Stimulated activated naive CD8-positive, alpha-beta T cell treated with anti-CD3 and anti-CD28 coated beads, Interleukin-15, amount 100 ng/mL, for 72 hours (primary cell): ENCODE measurements at regions not wholly inside any gene's neighbourhood (a gene's known extent, or its start where the extent isn't known, plus 50 kb on each side); places are given as distances from the start of the nearest gene placed in this dataset.
A peak's percentile ranks its signal among the peaks of the same experiment; 100 is the strongest.

Experiments used
- ATAC-seq: fragments of 150-1000 bp; cut with Tn5 transposase; 2 replicates; pipeline ENCODE4 v1.10.0; 2021; ENCODE audit warnings: mild to moderate bottlenecking, moderate library complexity
- DNase-seq, 2 donors: peaks; one replicate each; pipeline ENCODE4 v3.0.0; 2021 to 2022
- H3K27ac Mint-ChIP-seq, 2 donors: one replicate each; pipeline ENCODE4 v1.8.0; 2022; ENCODE audit warnings: mild to moderate bottlenecking in 2 of 2, mixed read lengths in 2 of 2, moderate library complexity in 2 of 2
- H3K27me3 Mint-ChIP-seq: one replicate; pipeline ENCODE4 v1.8.0; 2022; ENCODE audit warnings: mixed read lengths
- H3K4me1 Mint-ChIP-seq: one replicate; pipeline ENCODE4 v1.8.0; 2022; ENCODE audit warnings: mild to moderate bottlenecking, mixed read lengths
- H3K4me3 Mint-ChIP-seq, 2 donors: one replicate each; pipeline ENCODE4 v1.8.0; 2022; ENCODE audit warnings: mild to moderate bottlenecking in 2 of 2, mixed read lengths in 2 of 2, moderate library complexity in 1 of 2
- H3K9me3 Mint-ChIP-seq, 2 donors: one replicate each; pipeline ENCODE4 v1.8.0; 2022; ENCODE audit warnings: mixed read lengths in 2 of 2

DNA sequence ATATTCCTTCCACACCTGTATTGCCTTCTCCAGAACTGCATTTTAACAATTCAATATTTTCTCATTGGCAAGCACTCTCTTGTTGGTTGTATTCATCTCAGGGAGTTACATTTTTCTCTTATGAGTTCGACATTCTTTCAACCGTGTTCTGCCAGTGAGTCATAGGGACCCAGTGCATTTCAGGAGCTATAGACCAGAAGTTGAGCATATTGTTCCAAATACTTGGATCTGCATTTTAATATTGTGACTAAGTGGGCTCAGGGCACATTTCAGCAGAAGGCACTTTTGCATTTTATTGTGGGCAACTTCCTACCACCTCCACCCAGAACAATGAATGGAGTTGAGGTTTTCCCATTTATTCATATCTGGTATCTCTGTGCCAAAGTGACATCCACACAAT, 132.8 kb downstream of the TNFSF18 start:
- no peak for ATAC-seq

DNA sequence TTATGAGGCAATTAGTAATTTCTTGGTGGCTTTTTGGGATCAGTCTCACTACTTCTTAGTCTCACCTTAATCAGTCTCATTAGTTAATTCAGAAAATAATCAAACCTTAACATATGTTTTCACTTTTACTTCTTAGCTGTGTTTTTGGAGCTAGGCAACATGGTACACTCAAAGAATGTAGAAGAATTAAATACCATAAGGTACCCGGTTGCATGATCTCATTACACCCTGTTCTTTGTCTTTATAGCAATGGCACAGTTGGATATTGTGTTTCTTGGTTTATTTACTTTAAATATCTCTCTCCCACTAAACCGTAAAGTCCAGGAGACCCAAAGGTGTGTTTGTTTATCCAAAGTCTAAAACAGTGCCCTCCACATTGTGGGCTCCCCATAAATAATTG, 132.3 kb downstream of the TNFSF18 start:
- ATAC-seq, result no peak
- no peaks in the 10 kb centered on the region for H3K4me1 Mint-ChIP-seq
- peaks cover 4 to 14% of the 10 kb centered on the region in 2 donors for H3K9me3 Mint-ChIP-seq
- H3K4me3 Mint-ChIP-seq, result no peak overlapping the region
- H3K27me3 Mint-ChIP-seq, result no peaks in the 10 kb centered on the region
- DNase-seq, result no peak
- H3K27ac Mint-ChIP-seq, result no peak overlapping the region

More for the DNA sequence above, 132.8 kb downstream of the TNFSF18 start:
- Mint-ChIP-seq H3K27ac (no peak overlapping the region), H3K4me1 (no peaks in the 10 kb centered on the region), H3K4me3 (no peak overlapping the region), H3K27me3 (no peaks in the 10 kb centered on the region), H3K9me3 (peaks cover 9 to 19% of the 10 kb centered on the region in 2 donors)
- DNase-seq, result no peak

DNA sequence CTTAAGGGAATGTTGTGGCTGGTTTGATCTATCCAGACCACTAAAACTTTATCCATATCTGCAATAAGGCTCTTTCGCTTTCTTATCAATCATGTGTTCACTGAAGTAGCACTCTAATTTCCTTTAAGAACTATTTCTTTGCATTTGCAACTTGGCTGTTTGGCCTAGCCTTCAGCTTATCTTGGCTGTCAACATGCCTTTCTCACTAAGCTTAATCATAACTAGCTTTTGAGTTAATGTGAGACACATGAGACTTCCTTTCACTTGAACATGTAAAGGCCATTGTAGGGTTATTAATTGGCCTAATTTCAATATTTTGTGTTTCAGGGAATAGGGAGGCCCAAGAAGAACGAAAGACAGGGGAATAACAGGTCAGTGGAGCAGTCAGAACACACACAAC, 124.7 kb downstream of the TNFSF18 start:
- Mint-ChIP-seq H3K27me3 (no peaks in the 10 kb centered on the region), H3K4me1 (no peaks in the 10 kb centered on the region), H3K4me3 (no peak overlapping the region), H3K9me3 (peaks cover 0 to 5% of the 10 kb centered on the region in 2 donors), H3K27ac (no peak overlapping the region)
- ATAC-seq (no peak), DNase-seq (no peak)

DNA sequence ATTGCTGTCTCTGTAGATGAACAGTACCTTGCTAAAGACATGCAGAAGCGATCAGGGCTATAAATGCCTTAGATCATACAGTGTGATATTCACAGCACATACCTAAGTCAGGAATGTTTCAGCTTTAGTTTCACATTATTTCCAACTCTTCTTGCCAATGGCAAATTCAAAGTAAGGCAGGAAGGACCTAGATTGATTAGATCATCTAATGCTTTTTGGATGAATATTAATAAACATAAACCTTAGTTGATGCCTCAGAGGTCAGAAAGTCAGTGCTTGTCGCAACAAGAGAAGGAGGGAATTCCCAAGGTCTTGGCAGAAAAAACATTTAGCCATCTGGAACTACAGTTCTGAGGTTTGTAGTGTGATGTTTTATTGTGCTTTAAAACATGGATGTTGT, 122.3 kb downstream of the TNFSF18 start:
- DNase-seq (no peak), ATAC-seq (no peak)
- no peaks in the 10 kb centered on the region for H3K27me3 Mint-ChIP-seq

DNA sequence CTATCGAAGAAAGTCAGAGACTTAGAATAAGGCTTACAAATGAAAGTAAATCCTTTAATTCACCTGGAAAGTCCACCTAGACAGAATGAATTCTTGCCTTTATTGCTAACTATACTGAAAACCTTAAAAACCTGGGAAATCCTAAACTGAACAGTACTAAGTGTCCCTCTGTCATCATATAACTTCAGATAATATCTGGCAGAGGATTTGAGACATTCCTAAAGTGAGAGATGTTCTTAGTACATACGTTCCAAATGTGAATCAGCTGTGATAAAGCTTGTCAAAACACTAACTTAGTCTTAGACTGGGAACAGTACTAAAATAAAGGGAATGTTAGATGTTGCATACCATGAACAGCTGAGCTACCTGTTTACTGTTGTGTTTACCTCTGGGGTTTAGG, 121.7 kb downstream of the TNFSF18 start:
- ATAC-seq (no peak), DNase-seq (no peak)
- Mint-ChIP-seq H3K4me3 (no peak overlapping the region), H3K27me3 (no peaks in the 10 kb centered on the region), H3K4me1 (peaks cover 13% of the 10 kb centered on the region), H3K27ac (no peak overlapping the region), H3K9me3 (peaks cover 0 to 9% of the 10 kb centered on the region in 2 donors)

More for the DNA sequence above, 122.3 kb downstream of the TNFSF18 start:
- no peak overlapping the region for H3K4me3 Mint-ChIP-seq
- peaks cover 7% of the 10 kb centered on the region for H3K4me1 Mint-ChIP-seq
- no peak overlapping the region for H3K27ac Mint-ChIP-seq
- H3K9me3 Mint-ChIP-seq, result peaks cover 0 to 9% of the 10 kb centered on the region in 2 donors

DNA sequence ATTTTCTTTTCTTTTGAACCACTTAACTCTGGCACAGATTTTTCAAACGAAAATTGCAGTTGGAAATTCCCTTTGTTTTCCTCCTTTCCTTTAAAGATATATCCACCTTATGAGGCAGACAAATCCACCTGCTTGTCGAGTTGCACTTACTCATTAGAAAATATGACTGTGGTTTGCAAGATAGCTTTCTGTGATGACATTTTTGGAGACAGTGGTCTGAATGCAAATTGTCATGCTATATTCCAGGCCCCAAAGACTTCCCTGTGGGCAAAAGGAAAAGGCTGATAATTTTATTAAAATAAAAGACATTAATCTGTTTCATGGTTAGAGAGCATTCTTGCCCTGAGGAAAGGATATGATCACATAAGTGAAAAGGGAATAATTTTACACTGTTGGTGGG, 120.6 kb downstream of the TNFSF18 start:
- Mint-ChIP-seq H3K4me3 (no peak overlapping the region), H3K27me3 (no peaks in the 10 kb centered on the region), H3K27ac (no peak overlapping the region), H3K4me1 (peaks cover 18% of the 10 kb centered on the region), H3K9me3 (peaks cover 0 to 9% of the 10 kb centered on the region in 2 donors)
- ATAC-seq (no peak), DNase-seq (no peak)

DNA sequence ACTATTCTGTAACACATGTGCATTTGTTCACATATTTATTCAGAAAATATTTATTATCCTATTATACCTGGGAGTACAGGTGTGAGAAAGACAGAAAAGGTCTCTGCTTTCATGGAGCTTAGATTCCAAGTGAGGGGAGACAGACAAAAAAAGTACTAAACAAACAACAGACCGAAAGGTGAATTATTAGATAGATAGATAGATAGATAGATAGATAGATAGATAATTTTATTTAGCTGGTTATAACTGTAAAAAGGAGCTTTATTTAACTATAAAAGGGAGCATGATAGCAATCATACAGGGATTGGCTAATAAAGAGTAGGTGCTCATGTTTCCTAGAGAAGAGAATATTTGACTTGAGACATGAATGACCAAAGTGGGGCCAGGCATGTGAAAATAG, 119.4 kb downstream of the TNFSF18 start:
- Mint-ChIP-seq H3K4me3 (no peak overlapping the region), H3K9me3 (peaks cover 0 to 4% of the 10 kb centered on the region in 2 donors), H3K27ac (no peak overlapping the region), H3K27me3 (no peaks in the 10 kb centered on the region), H3K4me1 (peaks cover 18% of the 10 kb centered on the region)
- DNase-seq, result no peak
- ATAC-seq, result no peak

DNA sequence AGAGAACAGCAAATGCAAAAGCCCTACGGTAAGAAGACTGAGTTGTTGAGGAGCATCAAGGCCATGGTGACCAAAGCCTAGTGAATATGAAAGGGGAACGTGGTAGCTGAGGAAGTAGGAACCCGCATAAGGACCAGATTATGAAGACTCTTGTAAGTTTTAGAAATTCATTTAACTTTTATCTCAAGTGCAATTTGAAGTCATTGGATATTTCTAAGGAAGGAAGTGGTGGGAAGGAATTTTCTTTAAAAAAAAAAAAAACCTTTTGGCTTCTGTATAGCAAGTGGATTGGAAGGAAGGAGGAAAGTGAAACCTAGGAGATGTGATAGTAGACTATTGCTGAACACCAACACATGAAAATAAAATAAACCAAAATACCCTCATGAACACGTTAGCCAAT, 119.0 kb downstream of the TNFSF18 start:
- DNase-seq, result no peak
- Mint-ChIP-seq H3K4me1 (peaks cover 18% of the 10 kb centered on the region), H3K27ac (no peak overlapping the region), H3K9me3 (peaks cover 0 to 4% of the 10 kb centered on the region in 2 donors), H3K27me3 (no peaks in the 10 kb centered on the region), H3K4me3 (no peak overlapping the region)
- ATAC-seq, result no peak

DNA sequence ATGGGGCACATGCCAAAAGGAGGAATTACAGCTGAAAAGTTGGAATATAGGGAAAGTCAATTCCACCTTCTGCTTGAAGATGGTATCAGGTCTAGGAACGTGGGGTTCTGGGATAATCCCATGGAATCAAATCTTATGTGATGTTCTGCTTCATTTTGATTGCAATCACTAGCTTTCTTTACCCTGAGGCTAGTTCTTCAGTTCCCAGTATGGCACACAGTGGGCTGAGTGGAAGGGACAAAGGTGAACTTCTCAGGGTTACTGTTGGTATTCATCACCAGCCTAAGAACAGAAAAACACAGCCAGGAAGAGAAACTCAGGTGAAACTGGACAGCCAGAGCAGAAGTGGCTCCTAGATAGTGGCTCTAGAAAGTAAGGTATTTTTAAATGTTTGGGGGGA, 117.8 kb downstream of the TNFSF18 start:
- Mint-ChIP-seq H3K4me3 (no peak overlapping the region), H3K27me3 (no peaks in the 10 kb centered on the region), H3K27ac (no peak overlapping the region), H3K9me3 (peaks cover 0 to 4% of the 10 kb centered on the region in 2 donors), H3K4me1 (peaks cover 18% of the 10 kb centered on the region)
- ATAC-seq (no peak), DNase-seq (no peak)

DNA sequence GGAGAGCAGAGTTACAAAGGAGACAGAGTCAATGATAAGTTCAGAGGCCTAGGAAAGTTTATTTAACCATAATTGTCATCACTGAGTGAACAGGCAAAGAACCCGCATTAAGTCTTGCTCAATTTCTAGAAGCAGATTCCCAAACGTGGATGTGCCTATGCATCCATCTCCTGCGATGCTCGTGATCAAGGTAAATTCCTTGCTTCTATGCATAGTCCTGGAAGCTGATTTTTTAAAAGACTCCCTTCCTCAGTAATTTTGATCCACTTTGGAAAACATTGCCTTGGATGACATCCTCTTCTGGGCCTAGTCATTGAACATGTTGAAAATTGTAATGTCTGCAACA, 116.4 kb downstream of the TNFSF18 start:
- Mint-ChIP-seq H3K27me3 (no peaks in the 10 kb centered on the region), H3K4me1 (peaks cover 18% of the 10 kb centered on the region), H3K4me3 (no peak overlapping the region), H3K27ac (no peak overlapping the region), H3K9me3 (peaks cover 0 to 4% of the 10 kb centered on the region in 2 donors)
- no peak for DNase-seq
- no peak for ATAC-seq

DNA sequence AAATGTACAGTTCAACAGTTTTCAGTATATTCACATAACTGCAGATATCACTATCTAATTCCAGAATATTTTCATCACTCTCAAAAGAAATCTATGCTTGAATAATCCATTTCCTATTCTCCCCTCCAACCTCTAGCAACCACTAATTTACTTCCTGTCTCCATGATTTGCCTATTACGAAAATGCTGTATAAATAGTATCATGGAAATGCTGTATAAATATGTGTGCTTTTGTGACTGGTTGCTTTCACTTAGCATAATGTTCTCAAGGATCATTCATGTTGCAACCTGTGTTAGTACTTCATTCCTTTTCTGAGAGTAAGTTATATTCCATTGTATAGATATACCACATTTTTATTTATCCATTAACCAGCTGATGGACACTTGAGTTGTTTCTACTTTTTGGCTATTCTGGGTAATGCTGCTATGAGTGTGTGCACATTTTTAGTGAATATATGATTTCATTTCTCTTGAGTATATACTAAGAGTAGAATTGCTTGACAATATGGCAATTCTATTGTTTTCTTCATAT, 115.6 kb downstream of the TNFSF18 start:
- no peak overlapping the region for H3K4me3 Mint-ChIP-seq
- no peaks in the 10 kb centered on the region for H3K27me3 Mint-ChIP-seq
- ATAC-seq, result no peak
- DNase-seq, result no peak
- peaks cover 18% of the 10 kb centered on the region for H3K4me1 Mint-ChIP-seq
- no peak overlapping the region for H3K27ac Mint-ChIP-seq
- H3K9me3 Mint-ChIP-seq, result peaks cover 0 to 4% of the 10 kb centered on the region in 2 donors

DNA sequence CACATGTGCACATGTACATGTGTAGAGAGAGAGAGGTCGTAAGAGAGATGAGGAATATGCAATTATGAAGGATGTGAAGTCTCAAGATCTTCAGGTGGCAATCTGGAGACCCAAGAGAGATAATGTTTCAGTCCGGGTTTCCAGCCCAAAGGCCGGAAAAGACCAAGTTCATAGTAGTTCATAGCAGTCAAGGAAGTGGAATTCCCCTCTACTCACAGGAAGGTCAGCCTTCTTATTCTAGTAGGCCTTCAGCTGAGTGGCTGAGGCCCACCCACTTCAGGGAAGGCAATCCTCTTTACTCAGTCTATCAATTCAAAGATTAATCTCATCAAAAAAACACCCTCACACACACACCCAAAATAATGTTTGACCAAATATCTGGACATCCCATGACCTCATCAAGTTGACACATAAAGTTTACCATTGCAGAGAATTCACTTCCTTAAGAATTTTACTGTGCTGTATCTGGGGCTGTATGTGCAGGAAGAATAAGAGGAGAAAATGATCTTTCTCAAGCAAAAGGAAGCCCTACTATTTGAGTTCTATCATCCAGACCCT, 114.6 kb downstream of the TNFSF18 start:
- ATAC-seq, result no peak
- no peak overlapping the region for H3K27ac Mint-ChIP-seq
- no peak for DNase-seq

DNA sequence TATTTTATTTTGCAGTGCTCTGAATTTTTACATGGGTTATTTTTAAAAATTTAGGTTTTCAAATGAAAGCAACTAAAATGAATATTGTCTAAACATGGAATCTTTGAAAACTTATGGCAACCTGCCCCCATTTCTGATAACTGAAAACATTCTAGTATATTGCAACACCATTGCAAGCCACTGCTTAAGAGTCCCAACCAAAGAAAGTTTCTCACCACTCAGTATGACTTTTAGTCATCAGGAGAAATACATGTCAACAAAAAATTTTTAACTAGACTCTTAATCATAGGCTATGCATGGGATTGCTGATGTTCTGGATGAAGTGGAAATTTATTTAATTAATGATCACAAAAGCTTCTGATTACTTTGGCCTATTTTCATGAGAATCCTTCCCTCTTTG, 112.1 kb downstream of the TNFSF18 start:
- H3K9me3 Mint-ChIP-seq, result peaks cover 5 to 11% of the 10 kb centered on the region in 2 donors
- peak overlapping the region in 1 of 2 donors; percentile 59 for H3K27ac Mint-ChIP-seq
- H3K4me1 Mint-ChIP-seq, result peaks cover 8% of the 10 kb centered on the region
- DNase-seq (no peak), ATAC-seq (peak; percentile 82)
- H3K4me3 Mint-ChIP-seq, result no peak overlapping the region
- no peaks in the 10 kb centered on the region for H3K27me3 Mint-ChIP-seq

More for the DNA sequence above, 114.6 kb downstream of the TNFSF18 start:
- H3K4me3 Mint-ChIP-seq, result no peak overlapping the region
- peaks cover 0 to 4% of the 10 kb centered on the region in 2 donors for H3K9me3 Mint-ChIP-seq
- peaks cover 18% of the 10 kb centered on the region for H3K4me1 Mint-ChIP-seq
- H3K27me3 Mint-ChIP-seq, result no peaks in the 10 kb centered on the region

DNA sequence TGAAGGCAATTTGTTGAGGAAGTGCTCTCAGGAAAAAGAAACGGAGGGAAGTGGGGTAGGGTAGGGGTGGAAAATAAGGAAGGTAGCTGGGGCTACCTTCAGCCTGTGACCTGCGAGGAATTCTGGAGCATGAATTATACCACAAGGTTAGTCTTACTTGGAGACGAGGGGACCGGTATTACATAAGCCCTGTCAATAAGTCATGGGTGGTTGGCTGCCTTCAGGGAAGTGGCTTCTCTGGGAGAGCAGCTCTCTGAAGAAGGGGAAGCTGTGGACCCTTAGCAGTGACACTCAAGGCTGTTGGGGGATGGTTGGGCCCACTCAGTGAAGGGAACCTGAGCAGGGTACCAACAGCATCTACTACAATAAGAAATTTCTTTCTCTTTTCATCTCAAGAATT, 111.3 kb downstream of the TNFSF18 start:
- no peaks in the 10 kb centered on the region for H3K27me3 Mint-ChIP-seq
- no peak overlapping the region for H3K4me3 Mint-ChIP-seq
- H3K9me3 Mint-ChIP-seq, result peaks cover 5 to 11% of the 10 kb centered on the region in 2 donors
- H3K4me1 Mint-ChIP-seq, result no peaks in the 10 kb centered on the region
- H3K27ac Mint-ChIP-seq, result peak overlapping the region in 1 of 2 donors; percentile 72
- no peak for ATAC-seq
- no peak for DNase-seq

DNA sequence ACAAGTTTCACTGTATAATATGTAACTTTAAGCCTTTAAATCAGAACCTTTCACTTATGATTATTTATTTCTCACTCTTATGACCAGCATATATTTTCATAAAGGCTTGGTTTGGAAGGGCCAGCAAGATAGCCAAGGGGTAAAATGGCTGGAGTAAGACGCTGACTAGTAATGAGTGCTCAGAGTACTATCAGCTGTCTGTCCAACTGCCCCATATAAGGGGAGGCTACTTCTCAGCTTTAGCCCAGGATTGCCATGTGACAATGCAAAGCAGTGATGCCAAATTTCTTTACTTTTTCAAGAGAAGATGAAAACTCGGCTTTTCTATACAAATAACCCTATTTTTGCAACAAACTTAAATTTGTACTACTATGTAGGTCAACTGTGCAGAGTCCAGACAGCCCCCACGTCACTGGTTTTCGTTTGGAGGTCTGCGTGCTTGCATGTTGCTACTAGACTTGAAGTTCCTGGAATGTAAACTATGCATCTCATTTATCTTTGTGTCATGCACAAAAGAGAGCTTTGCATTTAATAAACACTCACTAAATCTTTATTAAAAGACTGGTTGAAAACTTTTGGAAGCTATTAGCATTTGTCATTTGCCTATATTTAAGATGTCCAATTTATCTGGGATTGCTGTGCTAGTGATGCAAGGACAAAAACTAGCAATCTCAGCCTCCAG, 110.4 kb downstream of the TNFSF18 start:
- Mint-ChIP-seq H3K27me3 (no peaks in the 10 kb centered on the region), H3K27ac (no peak overlapping the region), H3K4me1 (peaks cover under 1% of the 10 kb centered on the region), H3K9me3 (peaks cover 5 to 11% of the 10 kb centered on the region in 2 donors), H3K4me3 (no peak overlapping the region)
- ATAC-seq, result no peak
- no peak for DNase-seq

DNA sequence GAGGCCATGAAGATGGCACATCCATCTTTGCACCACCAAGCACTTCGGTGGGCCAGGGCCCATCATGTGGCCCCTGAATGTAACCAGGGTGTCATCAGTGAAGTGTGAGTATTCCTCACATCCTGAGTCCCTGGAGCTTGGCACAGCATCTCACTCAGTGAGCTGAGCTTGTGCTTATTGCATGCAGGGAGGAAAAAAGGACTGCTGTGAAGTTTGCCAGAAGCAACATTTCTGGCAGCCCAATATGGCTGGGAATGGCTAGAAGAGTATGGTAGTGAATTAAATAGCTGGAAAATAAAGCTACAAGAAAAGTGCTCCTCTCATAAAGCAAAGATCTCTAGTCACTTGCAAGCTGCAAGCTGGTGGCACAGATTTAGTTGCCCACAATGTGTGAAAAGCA, 109.3 kb downstream of the TNFSF18 start:
- Mint-ChIP-seq H3K4me3 (no peak overlapping the region), H3K27me3 (no peaks in the 10 kb centered on the region), H3K4me1 (peaks cover 7% of the 10 kb centered on the region), H3K27ac (no peak overlapping the region), H3K9me3 (peaks cover 5 to 11% of the 10 kb centered on the region in 2 donors)
- DNase-seq, result no peak
- ATAC-seq, result no peak
